Esophagus squamous epithelium (tissue), 5 donors: ENCODE measurements at regions not wholly inside any gene's neighbourhood (a gene's known extent, or its start where the extent isn't known, plus 50 kb on each side); places are given as distances from the start of the nearest gene placed in this dataset.

ENCODE experiments used
- DNase-seq: peaks from one replicate; lab custom pipeline; 2025; lab: John Stamatoyannopoulos, UW
- H3K27ac ChIP-seq, 4 donors: fragments of 200-600 bp; sonication (generic); one replicate each; pipeline ENCODE4 v1.5.1; 2016 to 2019; ENCODE audit warnings: mild to moderate bottlenecking in 1 of 4
- H3K27me3 ChIP-seq, 4 donors: fragments of 200-600 bp; sonication (generic); 1 replicate in 3 of 4; 2 replicates in 1 of 4; pipeline versions ENCODE4 v1.5.1 to v1.6.0; 2017 to 2021; ENCODE audit warnings: antibody characterized with exemption in 1 of 4
- H3K36me3 ChIP-seq, 3 donors: fragments of 200-600 bp; sonication (generic); one replicate each; pipeline ENCODE4 v1.5.1; 2016 to 2019
- H3K4me1 ChIP-seq, 3 donors: fragments of 200-600 bp; sonication (generic); one replicate each; pipeline ENCODE4 v1.5.1; 2017 to 2019
- H3K4me3 ChIP-seq, 4 donors: fragments of 200-600 bp; sonication (generic); 1 replicate in 3 of 4; 2 replicates in 1 of 4; pipeline ENCODE4 v1.5.1; 2016 to 2019; ENCODE audit warnings: mild to moderate bottlenecking in 2 of 4, moderate library complexity in 1 of 4
- H3K9me3 ChIP-seq, 3 donors: fragments of 200-600 bp; sonication (generic); one replicate each; pipeline ENCODE4 v1.5.1; 2016 to 2019
- POLR2A ChIP-seq, 4 donors: fragments of 450-650 bp; IDR thresholded peaks; one replicate each; pipeline ENCODE4 v1.6.1; 2017; ENCODE audit warnings: antibody characterized with exemption in 4 of 4, mild to moderate bottlenecking in 4 of 4, moderate library complexity in 3 of 4
- WGBS, 2 donors: methylation state at CpG; one replicate each; pipeline ENCODE4 v1.1.5; 2018; 5-methylcytosine and 5-hydroxymethylcytosine counted together
- intact Hi-C: fragments of 100-400 bp; cut with DNase I; formaldehyde crosslinking; loops from one replicate; pipeline ENCODE4 v1.15.0; 2022
- TF ChIP-seq, protein P1 (sequence below), 6 experiments: fragments of 450-650 bp in 4 of 6; fragments of 200-600 bp in 2 of 6; sonication (generic) in 2 of 6; IDR thresholded peaks; one replicate each; pipeline ENCODE4 v1.5.1; 2016 to 2019; ENCODE audit warnings: antibody characterized with exemption in 6 of 6, mild to moderate bottlenecking in 4 of 6, moderate library complexity in 4 of 6
- donor health status: DM: yes; HTN: yes; CAD: no.

DNA sequence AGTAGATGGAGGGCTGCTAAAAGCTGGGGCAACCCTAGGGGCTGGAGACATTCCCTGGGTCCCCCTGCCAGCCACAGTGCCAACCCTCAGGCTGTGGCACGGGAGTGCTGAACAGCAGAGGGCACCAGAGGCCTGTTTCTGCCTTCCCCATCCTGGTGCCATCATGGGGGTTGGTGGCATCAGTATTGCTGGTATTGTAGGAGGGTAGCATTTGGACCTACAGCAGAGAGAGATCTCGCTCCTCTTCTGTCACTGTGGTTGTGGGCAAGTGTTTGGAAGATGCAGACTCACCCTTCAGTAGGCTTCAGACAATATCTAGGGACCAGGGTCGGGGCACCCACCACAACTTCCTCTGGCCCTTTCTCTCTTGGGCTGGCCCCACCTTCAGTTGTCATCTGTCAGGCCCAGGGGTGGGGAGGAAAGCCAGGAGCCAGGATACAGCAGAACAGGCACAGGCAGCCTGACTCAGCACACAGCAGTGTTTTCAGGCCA is 123.5 kb downstream of the RPLP1 start:
- no peaks in the 10 kb centered on the region for H3K36me3 ChIP-seq
- H3K27me3 ChIP-seq, result peaks cover 0 to 76% (median 0%) of the 10 kb centered on the region in 4 donors
- TF ChIP-seq POLR2A (IDR thresholded peaks at IDR 0.05), result no peak
- TF ChIP-seq, protein P1, sequence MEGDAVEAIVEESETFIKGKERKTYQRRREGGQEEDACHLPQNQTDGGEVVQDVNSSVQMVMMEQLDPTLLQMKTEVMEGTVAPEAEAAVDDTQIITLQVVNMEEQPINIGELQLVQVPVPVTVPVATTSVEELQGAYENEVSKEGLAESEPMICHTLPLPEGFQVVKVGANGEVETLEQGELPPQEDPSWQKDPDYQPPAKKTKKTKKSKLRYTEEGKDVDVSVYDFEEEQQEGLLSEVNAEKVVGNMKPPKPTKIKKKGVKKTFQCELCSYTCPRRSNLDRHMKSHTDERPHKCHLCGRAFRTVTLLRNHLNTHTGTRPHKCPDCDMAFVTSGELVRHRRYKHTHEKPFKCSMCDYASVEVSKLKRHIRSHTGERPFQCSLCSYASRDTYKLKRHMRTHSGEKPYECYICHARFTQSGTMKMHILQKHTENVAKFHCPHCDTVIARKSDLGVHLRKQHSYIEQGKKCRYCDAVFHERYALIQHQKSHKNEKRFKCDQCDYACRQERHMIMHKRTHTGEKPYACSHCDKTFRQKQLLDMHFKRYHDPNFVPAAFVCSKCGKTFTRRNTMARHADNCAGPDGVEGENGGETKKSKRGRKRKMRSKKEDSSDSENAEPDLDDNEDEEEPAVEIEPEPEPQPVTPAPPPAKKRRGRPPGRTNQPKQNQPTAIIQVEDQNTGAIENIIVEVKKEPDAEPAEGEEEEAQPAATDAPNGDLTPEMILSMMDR (IDR thresholded peaks at IDR 0.05), result peak; percentile 46 to 82 (median 70)
- peaks cover 0 to 21% (median 10%) of the 10 kb centered on the region in 3 donors for H3K4me1 ChIP-seq
- no peak overlapping the region for H3K27ac ChIP-seq
- intact Hi-C loops, result no loop called here
- WGBS, 2 donors, result 49% methylated on average over 2 of the region's 3 CpGs; no CpG with 5 or more reads in 1 of the 2 donors
- no peak for DNase-seq
- no peaks in the 10 kb centered on the region for H3K9me3 ChIP-seq
- no peak overlapping the region for H3K4me3 ChIP-seq

DNA sequence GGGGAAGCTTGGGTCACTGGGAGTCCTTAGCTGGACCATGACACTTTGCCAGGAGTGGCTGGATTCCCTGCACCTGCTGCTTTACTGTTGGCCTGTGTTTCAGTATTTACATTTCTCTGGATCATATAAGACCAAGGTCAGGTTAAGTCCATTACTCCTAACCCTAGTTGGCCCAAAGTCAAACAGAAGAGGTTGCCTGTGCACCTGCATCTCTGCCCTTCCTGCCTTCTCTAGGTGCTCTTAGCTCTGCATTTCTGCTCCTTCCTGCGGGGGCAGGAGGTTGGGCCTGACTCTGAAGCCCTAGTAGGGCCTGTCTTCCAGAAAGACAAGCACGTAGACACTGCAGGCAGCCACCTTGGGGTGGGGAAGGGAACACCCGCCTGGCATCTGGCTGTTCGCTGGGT is 124.3 kb downstream of the RPLP1 start:
- no peaks in the 10 kb centered on the region for H3K9me3 ChIP-seq
- intact Hi-C loops, result no loop called here
- DNase-seq, result no peak
- no peak for TF ChIP-seq POLR2A (IDR thresholded peaks at IDR 0.05)
- TF ChIP-seq, protein P1 (IDR thresholded peaks at IDR 0.05), result no peak
- H3K4me3 ChIP-seq, result no peak overlapping the region
- peaks cover 0 to 21% (median 10%) of the 10 kb centered on the region in 3 donors for H3K4me1 ChIP-seq
- 81 to 87% methylated on average over 3 to 4 of the region's 4 CpGs for WGBS, 2 donors
- no peak overlapping the region for H3K27ac ChIP-seq
- H3K27me3 ChIP-seq, result peaks cover 0 to 78% (median 0%) of the 10 kb centered on the region in 4 donors
- no peaks in the 10 kb centered on the region for H3K36me3 ChIP-seq

DNA sequence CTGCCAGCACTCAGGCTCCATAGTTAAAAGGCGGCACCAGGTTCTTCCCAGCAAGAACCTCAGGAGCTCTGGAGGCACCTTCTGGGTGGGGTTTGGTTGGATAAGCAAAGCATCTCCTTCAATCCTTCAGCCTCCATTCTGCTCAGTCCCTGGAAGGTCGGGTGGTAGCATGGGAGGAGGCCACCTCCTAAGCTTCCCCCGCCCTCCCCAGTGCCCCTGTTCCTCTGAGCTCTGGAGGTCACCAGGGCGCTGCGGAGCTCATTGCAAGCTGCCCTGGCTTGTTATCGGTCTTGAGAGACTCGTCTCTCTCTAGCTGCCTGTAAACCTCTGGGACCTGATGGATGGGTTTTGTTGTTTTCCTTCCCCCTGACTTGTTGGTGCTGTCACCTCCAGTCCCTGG is 124.8 kb downstream of the RPLP1 start:
- TF ChIP-seq POLR2A (IDR thresholded peaks at IDR 0.05), result no peak
- TF ChIP-seq, protein P1 (IDR thresholded peaks at IDR 0.05), result no peak
- Histone ChIP-seq H3K27ac (no peak overlapping the region), H3K4me3 (no peak overlapping the region), H3K4me1 (peaks cover 0 to 21% (median 10%) of the 10 kb centered on the region in 3 donors), H3K9me3 (no peaks in the 10 kb centered on the region), H3K27me3 (peaks cover 0 to 76% (median 0%) of the 10 kb centered on the region in 4 donors), H3K36me3 (no peaks in the 10 kb centered on the region)
- 87 to 96% methylated on average over 4 to 7 of the region's 7 CpGs for WGBS, 2 donors
- intact Hi-C loops, result no loop called here
- no peak for DNase-seq

DNA sequence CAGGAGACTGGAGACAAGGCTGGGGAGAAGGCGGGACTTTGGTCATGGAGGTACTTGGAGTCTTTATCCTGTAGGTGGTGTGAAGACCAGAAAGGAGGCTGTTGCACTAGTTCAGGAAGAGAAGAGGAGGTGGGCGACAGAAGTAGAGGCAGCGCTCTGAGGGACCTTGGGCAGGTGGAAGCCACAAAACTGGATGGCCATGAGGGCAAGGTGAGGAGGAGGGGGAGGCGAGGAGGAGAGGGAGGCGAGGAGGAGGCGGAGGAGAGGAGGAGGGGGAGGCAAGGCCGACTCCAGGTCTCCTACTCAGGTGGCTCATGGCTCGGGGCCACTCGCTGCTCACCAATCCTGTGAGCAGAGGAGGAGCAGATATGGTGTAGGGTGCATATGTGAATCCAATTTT is 125.6 kb downstream of the RPLP1 start:
- no peak for TF ChIP-seq POLR2A (IDR thresholded peaks at IDR 0.05)
- TF ChIP-seq, protein P1 (IDR thresholded peaks at IDR 0.05), result no peak
- Histone ChIP-seq H3K27me3 (peaks cover 0 to 71% (median 0%) of the 10 kb centered on the region in 4 donors), H3K9me3 (no peaks in the 10 kb centered on the region), H3K27ac (no peak overlapping the region), H3K4me3 (no peak overlapping the region), H3K4me1 (peaks cover 0 to 21% (median 10%) of the 10 kb centered on the region in 3 donors), H3K36me3 (no peaks in the 10 kb centered on the region)
- intact Hi-C loops, result no loop called here
- 89 to 95% methylated on average over 9 of the region's 9 CpGs for WGBS, 2 donors
- DNase-seq, result no peak

DNA sequence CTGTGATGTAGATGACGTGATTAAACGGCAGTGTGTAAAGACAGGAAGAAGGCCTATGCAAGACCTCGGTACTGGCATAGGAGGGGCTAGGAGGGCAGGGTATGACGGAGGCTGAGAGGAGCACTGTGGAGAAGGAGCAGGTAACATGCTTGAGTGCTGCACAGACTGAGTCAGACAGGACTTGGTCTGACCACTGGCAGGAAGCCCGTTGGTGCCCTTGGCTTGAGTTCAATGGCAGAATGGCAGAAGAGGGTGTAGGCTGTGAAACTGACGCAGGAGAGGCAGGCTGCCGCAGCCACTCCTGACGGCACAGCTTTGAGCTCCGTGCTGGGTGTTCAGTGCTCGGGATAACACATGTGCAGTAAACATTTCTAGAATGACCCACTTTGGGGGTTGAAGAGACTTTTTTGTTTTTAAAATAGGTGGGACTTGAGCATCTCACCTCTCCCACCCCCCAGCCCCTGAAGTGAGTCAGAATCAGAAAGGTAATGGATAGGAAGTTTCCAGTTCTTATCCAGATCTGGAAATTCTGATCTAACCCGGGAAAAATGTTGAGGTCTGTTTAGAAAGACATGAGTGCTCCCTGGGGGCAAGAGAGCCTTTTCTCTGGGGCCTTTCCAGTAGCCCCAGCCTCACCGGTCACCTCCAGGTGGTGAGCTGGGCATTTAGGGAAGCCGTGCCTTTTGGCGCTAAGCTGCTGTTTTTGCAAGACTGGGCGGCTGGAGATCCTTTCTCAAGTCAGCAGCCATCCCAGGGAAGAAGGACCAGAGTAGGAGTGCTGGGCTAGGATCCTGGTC is 126.4 kb downstream of the RPLP1 start:
- peaks cover 0 to 16% (median 10%) of the 10 kb centered on the region in 3 donors for H3K4me1 ChIP-seq
- TF ChIP-seq, protein P1 (IDR thresholded peaks at IDR 0.05), result no peak
- no peak for TF ChIP-seq POLR2A (IDR thresholded peaks at IDR 0.05)
- H3K27me3 ChIP-seq, result peaks cover 0 to 66% (median 0%) of the 10 kb centered on the region in 4 donors
- WGBS, 2 donors, result 62 to 65% methylated on average over 8 to 12 of the region's 15 CpGs
- H3K27ac ChIP-seq, result no peak overlapping the region
- no peaks in the 10 kb centered on the region for H3K36me3 ChIP-seq
- intact Hi-C loops, result no loop called here
- H3K9me3 ChIP-seq, result no peaks in the 10 kb centered on the region
- no peak overlapping the region for H3K4me3 ChIP-seq
- no peak for DNase-seq
